NB4 (cell line): ENCODE measurements at regions not wholly inside any gene's neighbourhood (a gene's known extent, or its start where the extent isn't known, plus 50 kb on each side); places are given as distances from the start of the nearest gene placed in this dataset.
A peak's percentile ranks its signal among the peaks of the same experiment; 100 is the strongest.

Experiments used
- DNase-seq: peaks from one replicate; pipeline ENCODE4 v3.0.0; 2010; ENCODE audit warnings: low read depth
- H3K4me3 ChIP-seq: one replicate; pipeline ENCODE4 v1.5.1; 2011; ENCODE audit warnings: mild to moderate bottlenecking, low read depth, low read length, moderate library complexity
- CTCF ChIP-seq: IDR thresholded peaks from one replicate; pipeline ENCODE4 v1.5.1; 2012; ENCODE audit warnings: low read depth, low read length
- MAX ChIP-seq: IDR thresholded peaks from 2 replicates; pipeline ENCODE4 v1.6.1; 2011; ENCODE audit warnings: low read depth, low read length
- MYC ChIP-seq: IDR thresholded peaks from 2 replicates; pipeline ENCODE4 v1.6.1; 2011; ENCODE audit warnings: low read depth, low read length
- POLR2A ChIP-seq: IDR thresholded peaks from 2 replicates; pipeline ENCODE4 v1.6.1; 2011; ENCODE audit warnings: mild to moderate bottlenecking; ENCODE audit not compliant: insufficient read length; ENCODE audit errors: extremely low read depth

- DNase-seq: no peak
- TF ChIP-seq MYC (no peak), POLR2A (no peak)
Measured at GRCh38 chr1:182141040-182141439, 79.5 kb upstream of the ZNF648 start.

GRCh38 chr1:182139496-182139895, 78.0 kb upstream of the ZNF648 start:
- DNase-seq: no peak
- no peak for TF ChIP-seq MAX
- no peak for TF ChIP-seq MYC
- TF ChIP-seq POLR2A: no peak
- no peak for TF ChIP-seq CTCF
- H3K4me3 ChIP-seq: no peak overlapping the region

More at GRCh38 chr1:182141040-182141439, 79.5 kb upstream of the ZNF648 start:
- H3K4me3 ChIP-seq: no peak overlapping the region

GRCh38 chr1:182137546-182137945, 76.0 kb upstream of the ZNF648 start:
- DNase-seq: no peak
- H3K4me3 ChIP-seq: no peak overlapping the region
- TF ChIP-seq MYC (no peak), POLR2A (no peak), CTCF (no peak), MAX (no peak)

- TF ChIP-seq CTCF (no peak), POLR2A (no peak)
- H3K4me3 ChIP-seq: no peak overlapping the region
- DNase-seq: peak; percentile 47
Measured at GRCh38 chr1:182135946-182136345, 74.4 kb upstream of the ZNF648 start.

GRCh38 chr1:182134257-182134656, 72.7 kb upstream of the ZNF648 start:
- no peak for DNase-seq
- TF ChIP-seq CTCF (no peak), MYC (no peak)
- no peak overlapping the region for H3K4me3 ChIP-seq

- H3K4me3 ChIP-seq: no peak overlapping the region
- DNase-seq: no peak
- TF ChIP-seq POLR2A: no peak
- no peak for TF ChIP-seq MAX
- TF ChIP-seq MYC: no peak
Measured at GRCh38 chr1:182133181-182133580, 71.7 kb upstream of the ZNF648 start.

- no peak overlapping the region for H3K4me3 ChIP-seq
- TF ChIP-seq MYC: no peak
- no peak for TF ChIP-seq MAX
- TF ChIP-seq POLR2A: no peak
- no peak for TF ChIP-seq CTCF
- no peak for DNase-seq
Measured at GRCh38 chr1:182129398-182129797, 67.9 kb upstream of the ZNF648 start.
